ENCODE measurements at regions not wholly inside any gene's neighbourhood (a gene's known extent, or its start where the extent isn't known, plus 50 kb on each side); places are given as distances from the start of the nearest gene placed in this dataset.

GRCh38 chr18:46250084-46250811, 146.1 kb downstream of the HAUS1 start:
- peak overlapping the region in 6 of 7 experiments; percentile 0 to 58 (median 29) for H3K4me3 ChIP-seq (ENCODE audit: control insufficient read depth in 1 of 7, extremely low read depth in 1 of 7, insufficient read depth in 4 of 7, low read depth in 2 of 7, low read length in 6 of 7)

GRCh38 chr18:46250812-46251173, 146.6 kb downstream of the HAUS1 start:
- DNase-seq = no peak

More at GRCh38 chr18:46250084-46250811, 146.1 kb downstream of the HAUS1 start:
- peaks cover 10 to 20% (median 17%) of the 10 kb centered on the region in 4 experiments for H3K4me1 ChIP-seq (ENCODE audit: control extremely low read depth in 1 of 4, control insufficient read depth in 4 of 4, insufficient read depth in 4 of 4, low read length in 3 of 4)
- ChIA-PET POLR2A (interaction anchor here (0.6 kb wide), 1 partner anchor 15 kb away, joined by 3 read pairs; no protein-coding TSS in a partner anchor), CTCF (interaction anchor here (0.6 to 1.8 kb wide), 5 partner anchors 9 to 77 kb away, joined by 3 to 4 read pairs (median 3); a partner anchor contains a TSS)
- peaks cover 0 to 12% (median 7%) of the 10 kb centered on the region in 4 experiments for H3K36me3 ChIP-seq (ENCODE audit: control insufficient read depth in 4 of 4, insufficient read depth in 4 of 4, low read length in 3 of 4)
- no peaks in the 10 kb centered on the region for H3K9me3 ChIP-seq (ENCODE audit: control extremely low read depth in 1 of 5, control insufficient read depth in 4 of 5, insufficient read depth in 2 of 5, low read depth in 1 of 5, low read length in 4 of 5)
- no peaks in the 10 kb centered on the region for H3K27me3 ChIP-seq (replicated peaks in 2 of 5; ENCODE audit: control insufficient read depth in 4 of 5, insufficient read depth in 5 of 5, low read length in 4 of 5)
- H3K27ac ChIP-seq (ENCODE audit: insufficient read depth in 1 of 2, low read depth in 1 of 2, low read length in 2 of 2, poor library complexity in 1 of 2, severe bottlenecking in 2 of 2) = peak overlapping the region; percentile 25 to 56
- 0% methylated on average over 1 of the region's 4 CpGs for WGBS (ENCODE audit: insufficient coverage)
- peak; percentile 74 to 88 (median 87) for DNase-seq

GRCh38 chr18:46252759-46253158, 148.6 kb downstream of the HAUS1 start:
- Histone ChIP-seq H3K4me1 (ENCODE audit: control extremely low read depth in 1 of 4, control insufficient read depth in 4 of 4, insufficient read depth in 4 of 4, low read length in 3 of 4) (peaks cover 10 to 20% (median 17%) of the 10 kb centered on the region in 4 experiments), H3K4me3 (ENCODE audit: control insufficient read depth in 1 of 7, extremely low read depth in 1 of 7, insufficient read depth in 4 of 7, low read depth in 2 of 7, low read length in 6 of 7) (no peak overlapping the region), H3K36me3 (ENCODE audit: control insufficient read depth in 4 of 4, insufficient read depth in 4 of 4, low read length in 3 of 4) (peaks cover 2 to 13% (median 9%) of the 10 kb centered on the region in 4 experiments), H3K27ac (ENCODE audit: insufficient read depth in 1 of 2, low read depth in 1 of 2, low read length in 2 of 2, poor library complexity in 1 of 2, severe bottlenecking in 2 of 2) (no peak overlapping the region), H3K9me3 (ENCODE audit: control extremely low read depth in 1 of 5, control insufficient read depth in 4 of 5, insufficient read depth in 2 of 5, low read depth in 1 of 5, low read length in 4 of 5) (no peaks in the 10 kb centered on the region), H3K27me3 (replicated peaks in 2 of 5; ENCODE audit: control insufficient read depth in 4 of 5, insufficient read depth in 5 of 5, low read length in 4 of 5) (no peaks in the 10 kb centered on the region)
- POLR2A ChIA-PET = no interaction called here
- CTCF ChIA-PET = interaction anchor here (1.3 kb wide), 1 partner anchor 405 kb away, joined by 3 read pairs; no protein-coding TSS in a partner anchor
- no peak for DNase-seq
- whole genome bisulfite sequencing (ENCODE audit: insufficient coverage) = no CpG with 5 or more reads among the region's 2 CpGs

More at GRCh38 chr18:46250812-46251173, 146.6 kb downstream of the HAUS1 start:
- peaks cover 0 to 13% (median 8%) of the 10 kb centered on the region in 4 experiments for H3K36me3 ChIP-seq (ENCODE audit: control insufficient read depth in 4 of 4, insufficient read depth in 4 of 4, low read length in 3 of 4)
- ChIA-PET POLR2A (interaction anchor here (0.6 kb wide), 1 partner anchor 15 kb away, joined by 3 read pairs; no protein-coding TSS in a partner anchor), CTCF (interaction anchor here (0.6 to 1.6 kb wide), 3 partner anchors 8 to 22 kb away, joined by 3 read pairs; no protein-coding TSS in a partner anchor)
- no peaks in the 10 kb centered on the region for H3K9me3 ChIP-seq (ENCODE audit: control extremely low read depth in 1 of 5, control insufficient read depth in 4 of 5, insufficient read depth in 2 of 5, low read depth in 1 of 5, low read length in 4 of 5)
- H3K4me3 ChIP-seq (ENCODE audit: control insufficient read depth in 1 of 7, extremely low read depth in 1 of 7, insufficient read depth in 4 of 7, low read depth in 2 of 7, low read length in 6 of 7) = peak overlapping the region in 5 of 7 experiments; percentile 15 to 58 (median 39)
- no CpG with 5 or more reads among the region's 2 CpGs for WGBS (ENCODE audit: insufficient coverage)
- peak overlapping the region in 1 of 2 experiments; percentile 56 for H3K27ac ChIP-seq (ENCODE audit: insufficient read depth in 1 of 2, low read depth in 1 of 2, low read length in 2 of 2, poor library complexity in 1 of 2, severe bottlenecking in 2 of 2)
- H3K4me1 ChIP-seq (ENCODE audit: control extremely low read depth in 1 of 4, control insufficient read depth in 4 of 4, insufficient read depth in 4 of 4, low read length in 3 of 4) = peaks cover 10 to 20% (median 17%) of the 10 kb centered on the region in 4 experiments
- H3K27me3 ChIP-seq (replicated peaks in 2 of 5; ENCODE audit: control insufficient read depth in 4 of 5, insufficient read depth in 5 of 5, low read length in 4 of 5) = no peaks in the 10 kb centered on the region

- Histone ChIP-seq H3K4me3 (ENCODE audit: control insufficient read depth in 1 of 7, extremely low read depth in 1 of 7, insufficient read depth in 4 of 7, low read depth in 2 of 7, low read length in 6 of 7) (no peak overlapping the region), H3K27ac (ENCODE audit: insufficient read depth in 1 of 2, low read depth in 1 of 2, low read length in 2 of 2, poor library complexity in 1 of 2, severe bottlenecking in 2 of 2) (no peak overlapping the region), H3K9me3 (ENCODE audit: control extremely low read depth in 1 of 5, control insufficient read depth in 4 of 5, insufficient read depth in 2 of 5, low read depth in 1 of 5, low read length in 4 of 5) (no peaks in the 10 kb centered on the region), H3K4me1 (ENCODE audit: control extremely low read depth in 1 of 4, control insufficient read depth in 4 of 4, insufficient read depth in 4 of 4, low read length in 3 of 4) (peaks cover 10 to 20% (median 17%) of the 10 kb centered on the region in 4 experiments), H3K27me3 (replicated peaks in 2 of 5; ENCODE audit: control insufficient read depth in 4 of 5, insufficient read depth in 5 of 5, low read length in 4 of 5) (no peaks in the 10 kb centered on the region), H3K36me3 (ENCODE audit: control insufficient read depth in 4 of 4, insufficient read depth in 4 of 4, low read length in 3 of 4) (peaks cover 2 to 13% (median 9%) of the 10 kb centered on the region in 4 experiments)
- no peak for DNase-seq
- ChIA-PET CTCF (no interaction called here), POLR2A (no interaction called here)
- WGBS (ENCODE audit: insufficient coverage) = no CpG with 5 or more reads among the region's 2 CpGs
Observed at GRCh38 chr18:46253498-46253897, 149.3 kb downstream of the HAUS1 start.

- Histone ChIP-seq H3K27me3 (replicated peaks in 2 of 5; ENCODE audit: control insufficient read depth in 4 of 5, insufficient read depth in 5 of 5, low read length in 4 of 5) (no peaks in the 10 kb centered on the region), H3K9me3 (ENCODE audit: control extremely low read depth in 1 of 5, control insufficient read depth in 4 of 5, insufficient read depth in 2 of 5, low read depth in 1 of 5, low read length in 4 of 5) (no peaks in the 10 kb centered on the region), H3K4me1 (ENCODE audit: control extremely low read depth in 1 of 4, control insufficient read depth in 4 of 4, insufficient read depth in 4 of 4, low read length in 3 of 4) (peaks cover 0 to 3% (median 1%) of the 10 kb centered on the region in 4 experiments), H3K27ac (ENCODE audit: insufficient read depth in 1 of 2, low read depth in 1 of 2, low read length in 2 of 2, poor library complexity in 1 of 2, severe bottlenecking in 2 of 2) (no peak overlapping the region), H3K4me3 (ENCODE audit: control insufficient read depth in 1 of 7, extremely low read depth in 1 of 7, insufficient read depth in 4 of 7, low read depth in 2 of 7, low read length in 6 of 7) (no peak overlapping the region), H3K36me3 (ENCODE audit: control insufficient read depth in 4 of 4, insufficient read depth in 4 of 4, low read length in 3 of 4) (peaks cover 3 to 13% (median 9%) of the 10 kb centered on the region in 4 experiments)
- WGBS (ENCODE audit: insufficient coverage) = no CpG with 5 or more reads among the region's 1 CpG
- no peak for DNase-seq
- ChIA-PET CTCF (interaction anchor here (1.0 to 1.2 kb wide), 2 partner anchors 19 to 24 kb away, joined by 3 to 4 read pairs; no protein-coding TSS in a partner anchor), POLR2A (no interaction called here)
Observed at GRCh38 chr18:46256078-46256477, 151.9 kb downstream of the HAUS1 start.

GRCh38 chr18:46257366-46257765, 153.2 kb downstream of the HAUS1 start:
- H3K27me3 ChIP-seq (replicated peaks in 2 of 5; ENCODE audit: control insufficient read depth in 4 of 5, insufficient read depth in 5 of 5, low read length in 4 of 5) = no peaks in the 10 kb centered on the region
- no peaks in the 10 kb centered on the region for H3K4me1 ChIP-seq (ENCODE audit: control extremely low read depth in 1 of 4, control insufficient read depth in 4 of 4, insufficient read depth in 4 of 4, low read length in 3 of 4)
- whole genome bisulfite sequencing (ENCODE audit: insufficient coverage) = no CpG with 5 or more reads among the region's 3 CpGs
- no peak for DNase-seq
- ChIA-PET CTCF (interaction anchor here (0.6 kb wide), 1 partner anchor 13 kb away, joined by 3 read pairs; no protein-coding TSS in a partner anchor), POLR2A (interaction anchor here (0.6 kb wide), 1 partner anchor 304 kb away, joined by 3 read pairs; no protein-coding TSS in a partner anchor)
- peaks cover 4 to 15% (median 12%) of the 10 kb centered on the region in 4 experiments for H3K36me3 ChIP-seq (ENCODE audit: control insufficient read depth in 4 of 4, insufficient read depth in 4 of 4, low read length in 3 of 4)
- H3K9me3 ChIP-seq (ENCODE audit: control extremely low read depth in 1 of 5, control insufficient read depth in 4 of 5, insufficient read depth in 2 of 5, low read depth in 1 of 5, low read length in 4 of 5) = no peaks in the 10 kb centered on the region
- H3K27ac ChIP-seq (ENCODE audit: insufficient read depth in 1 of 2, low read depth in 1 of 2, low read length in 2 of 2, poor library complexity in 1 of 2, severe bottlenecking in 2 of 2) = no peak overlapping the region
- H3K4me3 ChIP-seq (ENCODE audit: control insufficient read depth in 1 of 7, extremely low read depth in 1 of 7, insufficient read depth in 4 of 7, low read depth in 2 of 7, low read length in 6 of 7) = no peak overlapping the region
